Prostate gland (tissue), 2 donors: ENCODE measurements at regions not wholly inside any gene's neighbourhood (a gene's known extent, or its start where the extent isn't known, plus 50 kb on each side); places are given as distances from the start of the nearest gene placed in this dataset.
"Not testable (repeated sequence)": the region's sequence is repeated elsewhere in the genome, so short reads cannot be mapped to it uniquely, and the experiment has no call there.

Source experiments
- DNase-seq: peaks from one replicate; pipeline ENCODE4 v3.0.0-alpha.2; 2019; ENCODE audit warnings: low spot score
- H3K27ac ChIP-seq, 2 donors: fragments of 200-600 bp; sonication (generic); 2 replicates each; pipeline ENCODE4 v1.5.1; 2017 to 2019
- H3K27me3 ChIP-seq: fragments of 200-600 bp; sonication (generic); replicated peaks from 2 replicates; pipeline ENCODE4 v1.5.1; 2019; ENCODE audit not compliant: insufficient read depth
- H3K36me3 ChIP-seq, 2 donors: fragments of 200-600 bp; sonication (generic); 1 replicate in 1 of 2; 2 replicates in 1 of 2; pipeline versions ENCODE4 v1.5.1 to v1.8.1; 2017 to 2019
- H3K4me1 ChIP-seq: fragments of 200-600 bp; sonication (generic); replicated peaks from 2 replicates; pipeline ENCODE4 v1.5.1; 2019
- H3K4me3 ChIP-seq, 2 donors: fragments of 200-600 bp; sonication (generic); 2 replicates each; pipeline ENCODE4 v1.5.1; 2017 to 2019
- H3K9me3 ChIP-seq: fragments of 200-600 bp; sonication (generic); 2 replicates; pipeline ENCODE4 v1.5.1; 2017
- CTCF ChIP-seq, 4 experiments: fragments of 200-600 bp in 2 of 4; fragments of 450-650 bp in 2 of 4; sonication (generic) in 2 of 4; IDR thresholded peaks; 1 replicate in 3 of 4; 2 replicates in 1 of 4; pipeline ENCODE4 v1.5.1; 2016 to 2019; ENCODE audit warnings: antibody characterized with exemption in 4 of 4, mild to moderate bottlenecking in 2 of 4, moderate library complexity in 2 of 4
- POLR2A ChIP-seq: fragments of 450-650 bp; IDR thresholded peaks from one replicate; pipeline ENCODE4 v1.6.1; 2016; ENCODE audit warnings: antibody characterized with exemption, mild to moderate bottlenecking
- POLR2AphosphoS5 ChIP-seq: sonication (generic); formaldehyde crosslinking; IDR thresholded peaks from one replicate; pipeline ENCODE4 v1.6.1; 2017; ENCODE audit warnings: antibody characterized with exemption
- WGBS: methylation state at CpG from one replicate; pipeline ENCODE4 v1.1.5; 2018; 5-methylcytosine and 5-hydroxymethylcytosine counted together
- intact Hi-C: fragments of 100-400 bp; cut with DNase I; formaldehyde crosslinking; loops from one replicate; pipeline ENCODE4 v1.14.2; 2022

DNA sequence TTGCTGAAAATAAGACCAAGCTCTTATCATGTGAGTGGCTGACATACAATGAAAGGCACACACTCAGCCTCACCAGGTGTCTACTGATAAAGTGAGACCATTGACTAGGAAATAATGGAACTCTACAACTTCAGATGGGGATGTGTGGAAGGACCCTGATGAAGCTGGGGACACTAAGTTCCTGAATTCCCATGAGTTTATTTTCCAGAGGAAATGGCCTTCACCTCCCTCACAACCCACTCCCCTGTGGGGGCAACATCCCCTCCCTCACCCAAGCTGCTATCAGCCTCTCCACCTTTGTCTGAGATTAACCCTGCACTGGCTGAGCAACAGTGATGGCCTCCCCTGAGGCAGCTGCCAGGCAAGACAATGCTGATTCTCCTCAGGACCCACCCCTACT lies 55.2 kb upstream of the SMARCAD1 start:
- H3K4me1 ChIP-seq: no peaks in the 10 kb centered on the region
- TF ChIP-seq POLR2A (no peak), POLR2AphosphoS5 (no peak), CTCF (IDR thresholded peaks at IDR 0.05) (no peak)
- intact Hi-C loops: no loop called here
- H3K36me3 ChIP-seq: no peaks in the 10 kb centered on the region
- H3K9me3 ChIP-seq: no peaks in the 10 kb centered on the region
- no peak for DNase-seq
- no peak overlapping the region for H3K27ac ChIP-seq
- H3K4me3 ChIP-seq: no peak overlapping the region
- H3K27me3 ChIP-seq: no peaks in the 10 kb centered on the region

GRCh38 chr4:94155404-94155803 lies 52.3 kb upstream of the SMARCAD1 start:
- 96% methylated on average over 2 of the region's 2 CpGs for WGBS
- H3K36me3 ChIP-seq, intact Hi-C loops: not testable (repeated sequence)

DNA sequence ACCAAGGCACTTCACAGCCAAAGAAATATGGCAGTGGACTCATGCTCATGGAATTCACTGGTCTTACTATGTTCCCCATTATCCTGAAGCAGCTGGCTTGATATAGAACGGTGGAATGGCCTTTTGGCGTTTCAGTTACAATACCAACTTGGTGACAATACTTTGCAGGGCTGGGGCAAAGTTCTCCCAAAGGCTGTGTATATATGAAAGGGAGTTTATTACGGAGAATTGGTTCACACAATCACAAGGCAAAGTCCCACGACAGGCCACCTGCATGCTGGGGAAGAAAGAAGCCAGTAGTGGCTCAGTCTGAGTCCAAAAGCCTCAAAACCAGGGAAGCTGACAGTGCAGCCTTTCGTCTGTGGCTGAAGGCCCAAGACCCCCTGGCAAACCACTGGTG lies 50.8 kb upstream of the SMARCAD1 start:
- Histone ChIP-seq H3K27ac (no peak overlapping the region), H3K36me3 (no peaks in the 10 kb centered on the region), H3K4me3 (no peak overlapping the region), H3K27me3 (no peaks in the 10 kb centered on the region), H3K9me3 (no peaks in the 10 kb centered on the region), H3K4me1 (no peaks in the 10 kb centered on the region)
- TF ChIP-seq CTCF (IDR thresholded peaks at IDR 0.05) (no peak), POLR2A (no peak), POLR2AphosphoS5 (no peak)
- intact Hi-C loops: no loop called here
- DNase-seq: no peak
- WGBS: 92% methylated on average over 5 of the region's 5 CpGs

More at GRCh38 chr4:94155404-94155803, 52.3 kb upstream of the SMARCAD1 start:
- not testable (repeated sequence) for H3K27me3 ChIP-seq, H3K9me3 ChIP-seq, H3K27ac ChIP-seq, H3K4me1 ChIP-seq, H3K4me3 ChIP-seq, DNase-seq
